ENCODE measurements at regions not wholly inside any gene's neighbourhood (a gene's known extent, or its start where the extent isn't known, plus 50 kb on each side); places are given as distances from the start of the nearest gene placed in this dataset.

DNA sequence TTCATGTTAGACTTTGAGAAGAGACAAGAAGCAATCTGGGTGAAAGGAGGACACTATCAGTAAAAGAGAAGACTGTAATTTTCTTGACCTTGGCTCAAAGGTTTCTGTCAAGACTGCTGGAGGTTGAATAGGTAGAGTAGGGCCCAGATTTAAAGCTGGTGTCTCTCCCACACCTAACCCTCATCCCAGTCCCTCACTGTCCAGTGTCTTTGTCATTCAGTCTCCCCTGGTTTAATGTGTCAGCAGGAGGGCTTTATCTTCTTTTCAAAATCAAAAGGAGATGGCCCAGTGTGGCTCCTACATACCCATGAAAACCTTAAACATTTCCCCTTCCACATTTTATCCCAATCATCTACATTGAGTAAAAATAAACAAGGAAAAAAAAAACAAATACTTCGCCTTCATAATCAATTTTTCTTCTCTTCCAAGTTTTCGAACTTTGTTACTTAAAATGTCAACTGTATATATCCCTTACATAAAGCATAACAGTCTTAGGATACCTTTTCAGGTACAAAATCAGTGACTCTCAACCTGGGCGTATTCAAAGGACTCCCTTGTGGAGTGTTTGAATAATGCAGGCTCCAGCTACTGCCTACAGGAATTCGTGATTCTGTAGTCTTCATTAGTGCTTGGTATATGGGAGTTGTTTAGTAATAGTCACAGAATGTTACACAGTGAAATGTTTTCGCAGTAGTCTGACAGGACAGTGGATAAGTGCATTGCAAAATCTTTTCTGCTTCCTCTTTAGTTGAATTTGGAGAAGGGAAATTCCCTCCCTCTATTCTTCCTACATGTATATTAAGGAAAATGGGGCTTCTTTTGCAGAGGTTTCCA, 87.2 kb downstream of the FAT3 start:
- Histone ChIP-seq H3K4me1 (ENCODE audit: control insufficient read depth, insufficient read depth, low read length) (no peaks in the 10 kb centered on the region), H3K27me3 (ENCODE audit: control insufficient read depth, insufficient read depth, low read length) (no peaks in the 10 kb centered on the region), H3K27ac (ENCODE audit: low read length) (no peak overlapping the region), H3K9me3 (ENCODE audit: control insufficient read depth, insufficient read depth, low read depth, low read length) (no peaks in the 10 kb centered on the region), H3K4me3 (ENCODE audit: low read depth in 2 of 2, low read length in 2 of 2) (no peak overlapping the region), H3K36me3 (ENCODE audit: control insufficient read depth, insufficient read depth, low read length) (no peaks in the 10 kb centered on the region)
- ChIA-PET POLR2A (no interaction called here), CTCF (no interaction called here)
- ATAC-seq = no peak
- in situ Hi-C loops (cut with HindIII; ENCODE audit: low pct_unique_long_range_greater_than_20kb, low sequenced_read_pairs) = no loop called here
- intact Hi-C loops (cut with micrococcal nuclease; ENCODE audit: unreplicated experiment) = no loop called here
- BruUV-seq (replicated peaks) = no TSS peak
- no peak for DNase-seq (ENCODE audit: low read depth, low spot score)
- TF ChIP-seq POLR2AphosphoS5 (IDR thresholded peaks at IDR 0.05; ENCODE audit: low read depth, low read length) = no peak
- TF ChIP-seq, protein P1, sequence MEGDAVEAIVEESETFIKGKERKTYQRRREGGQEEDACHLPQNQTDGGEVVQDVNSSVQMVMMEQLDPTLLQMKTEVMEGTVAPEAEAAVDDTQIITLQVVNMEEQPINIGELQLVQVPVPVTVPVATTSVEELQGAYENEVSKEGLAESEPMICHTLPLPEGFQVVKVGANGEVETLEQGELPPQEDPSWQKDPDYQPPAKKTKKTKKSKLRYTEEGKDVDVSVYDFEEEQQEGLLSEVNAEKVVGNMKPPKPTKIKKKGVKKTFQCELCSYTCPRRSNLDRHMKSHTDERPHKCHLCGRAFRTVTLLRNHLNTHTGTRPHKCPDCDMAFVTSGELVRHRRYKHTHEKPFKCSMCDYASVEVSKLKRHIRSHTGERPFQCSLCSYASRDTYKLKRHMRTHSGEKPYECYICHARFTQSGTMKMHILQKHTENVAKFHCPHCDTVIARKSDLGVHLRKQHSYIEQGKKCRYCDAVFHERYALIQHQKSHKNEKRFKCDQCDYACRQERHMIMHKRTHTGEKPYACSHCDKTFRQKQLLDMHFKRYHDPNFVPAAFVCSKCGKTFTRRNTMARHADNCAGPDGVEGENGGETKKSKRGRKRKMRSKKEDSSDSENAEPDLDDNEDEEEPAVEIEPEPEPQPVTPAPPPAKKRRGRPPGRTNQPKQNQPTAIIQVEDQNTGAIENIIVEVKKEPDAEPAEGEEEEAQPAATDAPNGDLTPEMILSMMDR (IDR thresholded peaks at IDR 0.05) = no peak
- TF ChIP-seq SIN3A (IDR thresholded peaks at IDR 0.05; ENCODE audit: borderline replicate concordance, insufficient read depth, low read depth, low read length) = no peak
- TF ChIP-seq, protein P2, sequence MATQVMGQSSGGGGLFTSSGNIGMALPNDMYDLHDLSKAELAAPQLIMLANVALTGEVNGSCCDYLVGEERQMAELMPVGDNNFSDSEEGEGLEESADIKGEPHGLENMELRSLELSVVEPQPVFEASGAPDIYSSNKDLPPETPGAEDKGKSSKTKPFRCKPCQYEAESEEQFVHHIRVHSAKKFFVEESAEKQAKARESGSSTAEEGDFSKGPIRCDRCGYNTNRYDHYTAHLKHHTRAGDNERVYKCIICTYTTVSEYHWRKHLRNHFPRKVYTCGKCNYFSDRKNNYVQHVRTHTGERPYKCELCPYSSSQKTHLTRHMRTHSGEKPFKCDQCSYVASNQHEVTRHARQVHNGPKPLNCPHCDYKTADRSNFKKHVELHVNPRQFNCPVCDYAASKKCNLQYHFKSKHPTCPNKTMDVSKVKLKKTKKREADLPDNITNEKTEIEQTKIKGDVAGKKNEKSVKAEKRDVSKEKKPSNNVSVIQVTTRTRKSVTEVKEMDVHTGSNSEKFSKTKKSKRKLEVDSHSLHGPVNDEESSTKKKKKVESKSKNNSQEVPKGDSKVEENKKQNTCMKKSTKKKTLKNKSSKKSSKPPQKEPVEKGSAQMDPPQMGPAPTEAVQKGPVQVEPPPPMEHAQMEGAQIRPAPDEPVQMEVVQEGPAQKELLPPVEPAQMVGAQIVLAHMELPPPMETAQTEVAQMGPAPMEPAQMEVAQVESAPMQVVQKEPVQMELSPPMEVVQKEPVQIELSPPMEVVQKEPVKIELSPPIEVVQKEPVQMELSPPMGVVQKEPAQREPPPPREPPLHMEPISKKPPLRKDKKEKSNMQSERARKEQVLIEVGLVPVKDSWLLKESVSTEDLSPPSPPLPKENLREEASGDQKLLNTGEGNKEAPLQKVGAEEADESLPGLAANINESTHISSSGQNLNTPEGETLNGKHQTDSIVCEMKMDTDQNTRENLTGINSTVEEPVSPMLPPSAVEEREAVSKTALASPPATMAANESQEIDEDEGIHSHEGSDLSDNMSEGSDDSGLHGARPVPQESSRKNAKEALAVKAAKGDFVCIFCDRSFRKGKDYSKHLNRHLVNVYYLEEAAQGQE (IDR thresholded peaks at IDR 0.05; ENCODE audit: insufficient read depth in 1 of 2, low read depth in 2 of 2, low read length in 1 of 2) = no peak
- TF ChIP-seq TCF7L2 (IDR thresholded peaks at IDR 0.05; ENCODE audit: low read depth, low read length) = no peak

DNA sequence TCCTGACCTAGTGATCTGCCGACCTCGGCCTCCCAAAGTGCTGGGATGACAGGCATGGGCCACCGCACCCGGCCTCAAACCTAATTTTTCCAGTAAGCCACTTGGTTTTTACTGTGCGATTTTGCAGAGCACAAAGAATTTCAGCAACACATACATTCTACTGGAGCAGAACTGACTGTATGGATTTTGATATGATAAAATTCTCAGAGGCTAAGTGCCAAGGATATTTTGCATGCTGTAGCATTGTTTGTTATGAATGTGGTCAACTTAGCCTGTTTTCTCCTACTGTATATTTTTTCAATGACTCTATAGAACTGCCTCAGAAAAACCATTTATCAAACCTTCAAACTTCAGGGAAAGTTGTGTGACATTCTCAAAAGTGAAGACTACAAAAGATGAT, 89.2 kb downstream of the FAT3 start:
- Histone ChIP-seq H3K36me3 (ENCODE audit: control insufficient read depth, insufficient read depth, low read length) (no peaks in the 10 kb centered on the region), H3K27me3 (ENCODE audit: control insufficient read depth, insufficient read depth, low read length) (no peaks in the 10 kb centered on the region), H3K4me1 (ENCODE audit: control insufficient read depth, insufficient read depth, low read length) (no peaks in the 10 kb centered on the region), H3K9me3 (ENCODE audit: control insufficient read depth, insufficient read depth, low read depth, low read length) (no peaks in the 10 kb centered on the region), H3K4me3 (ENCODE audit: low read depth in 2 of 2, low read length in 2 of 2) (no peak overlapping the region), H3K27ac (ENCODE audit: low read length) (no peak overlapping the region)
- in situ Hi-C loops (cut with HindIII; ENCODE audit: low pct_unique_long_range_greater_than_20kb, low sequenced_read_pairs) = no loop called here
- no peak for TF ChIP-seq SIN3A (IDR thresholded peaks at IDR 0.05; ENCODE audit: borderline replicate concordance, insufficient read depth, low read depth, low read length)
- no peak for TF ChIP-seq POLR2AphosphoS5 (IDR thresholded peaks at IDR 0.05; ENCODE audit: low read depth, low read length)
- TF ChIP-seq TCF7L2 (IDR thresholded peaks at IDR 0.05; ENCODE audit: low read depth, low read length) = no peak
- TF ChIP-seq, protein P2 (IDR thresholded peaks at IDR 0.05; ENCODE audit: insufficient read depth in 1 of 2, low read depth in 2 of 2, low read length in 1 of 2) = no peak
- TF ChIP-seq, protein P1 (IDR thresholded peaks at IDR 0.05) = no peak
- DNase-seq (ENCODE audit: low read depth, low spot score) (no peak), ATAC-seq (no peak)
- no TSS peak for BruUV-seq (replicated peaks)
- ChIA-PET CTCF (no interaction called here), POLR2A (no interaction called here)
- intact Hi-C loops (cut with micrococcal nuclease; ENCODE audit: unreplicated experiment) = no loop called here

All from Panc1 (cell line).